Prostate gland (tissue), 2 donors: ENCODE measurements at regions not wholly inside any gene's neighbourhood (a gene's known extent, or its start where the extent isn't known, plus 50 kb on each side); places are given as distances from the start of the nearest gene placed in this dataset.

Source experiments
- POLR2A ChIP-seq: fragments of 450-650 bp; IDR thresholded peaks from one replicate; pipeline ENCODE4 v1.6.1; 2016; ENCODE audit warnings: antibody characterized with exemption, mild to moderate bottlenecking
- TF ChIP-seq, protein P1 (sequence below), 4 experiments: fragments of 200-600 bp in 2 of 4; fragments of 450-650 bp in 2 of 4; sonication (generic) in 2 of 4; IDR thresholded peaks; 1 replicate in 3 of 4; 2 replicates in 1 of 4; pipeline ENCODE4 v1.5.1; 2016 to 2019; ENCODE audit warnings: antibody characterized with exemption in 4 of 4, mild to moderate bottlenecking in 2 of 4, moderate library complexity in 2 of 4

DNA sequence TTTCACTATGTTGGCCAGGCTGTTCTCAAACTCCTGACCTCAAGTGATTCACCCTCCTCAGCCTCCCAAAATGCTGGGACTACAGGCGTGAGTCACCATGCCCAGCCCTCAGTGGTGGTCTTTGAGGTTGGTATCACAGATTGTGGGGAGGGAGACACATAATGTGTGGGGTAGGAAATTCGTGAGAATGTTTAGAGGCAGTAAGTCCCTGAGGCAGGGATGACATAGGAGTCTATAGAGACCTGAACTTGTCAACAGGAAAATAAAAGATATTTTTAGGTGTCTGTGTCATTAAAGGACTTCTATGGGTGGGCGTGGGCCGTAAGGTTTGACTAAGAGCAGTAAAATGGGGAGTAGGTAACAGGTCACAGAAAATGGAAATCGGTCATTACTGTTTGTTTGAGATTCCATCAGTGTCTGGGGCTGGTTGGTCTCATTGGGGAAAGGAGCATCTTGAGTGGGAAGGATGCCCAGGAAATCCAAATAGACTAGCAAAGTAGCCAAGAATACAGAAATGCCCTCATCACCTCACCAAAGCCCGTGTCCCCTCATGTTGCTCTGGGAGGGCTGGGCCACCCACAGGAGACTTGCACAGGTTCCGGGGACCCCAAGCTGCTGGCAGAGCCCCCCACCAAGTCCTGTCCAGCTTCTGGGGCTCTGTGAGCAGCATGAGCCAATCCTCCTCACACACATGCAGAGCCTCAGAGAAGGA, 63.6 kb upstream of the BCL2L14 start:
- TF ChIP-seq, protein P1, sequence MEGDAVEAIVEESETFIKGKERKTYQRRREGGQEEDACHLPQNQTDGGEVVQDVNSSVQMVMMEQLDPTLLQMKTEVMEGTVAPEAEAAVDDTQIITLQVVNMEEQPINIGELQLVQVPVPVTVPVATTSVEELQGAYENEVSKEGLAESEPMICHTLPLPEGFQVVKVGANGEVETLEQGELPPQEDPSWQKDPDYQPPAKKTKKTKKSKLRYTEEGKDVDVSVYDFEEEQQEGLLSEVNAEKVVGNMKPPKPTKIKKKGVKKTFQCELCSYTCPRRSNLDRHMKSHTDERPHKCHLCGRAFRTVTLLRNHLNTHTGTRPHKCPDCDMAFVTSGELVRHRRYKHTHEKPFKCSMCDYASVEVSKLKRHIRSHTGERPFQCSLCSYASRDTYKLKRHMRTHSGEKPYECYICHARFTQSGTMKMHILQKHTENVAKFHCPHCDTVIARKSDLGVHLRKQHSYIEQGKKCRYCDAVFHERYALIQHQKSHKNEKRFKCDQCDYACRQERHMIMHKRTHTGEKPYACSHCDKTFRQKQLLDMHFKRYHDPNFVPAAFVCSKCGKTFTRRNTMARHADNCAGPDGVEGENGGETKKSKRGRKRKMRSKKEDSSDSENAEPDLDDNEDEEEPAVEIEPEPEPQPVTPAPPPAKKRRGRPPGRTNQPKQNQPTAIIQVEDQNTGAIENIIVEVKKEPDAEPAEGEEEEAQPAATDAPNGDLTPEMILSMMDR (IDR thresholded peaks at IDR 0.05) = no peak
- no peak for TF ChIP-seq POLR2A
